HepG2 (cell line): ENCODE measurements at regions not wholly inside any gene's neighbourhood (a gene's known extent, or its start where the extent isn't known, plus 50 kb on each side); places are given as distances from the start of the nearest gene placed in this dataset.
A peak's percentile ranks its signal among the peaks of the same experiment; 100 is the strongest.

ENCODE experiments used
- ATAC-seq: fragments of 200-7000 bp; cut with Tn5 transposase; 3 replicates; pipeline ENCODE4 v1.9.1; 2020; ENCODE audit warnings: mild to moderate bottlenecking, moderate library complexity
- BruUV-seq: library from RNA; stranded (reverse); fragments of 400-500 nt; replicated peaks from 2 replicates; lab custom pipeline; 2021; lab: Mats Ljungman, UMichigan
- CTCF ChIA-PET: fragments of 300-600 bp; formaldehyde crosslinking; extraction: SDS; loops from one replicate; lab custom pipeline; 2021; ENCODE audit warnings: low total read pairs, inconsistent platforms, low intra/inter-chr PET ratio; lab: Yijun Ruan, JAX
- POLR2A ChIA-PET: fragments of 350-600 bp; sonication (Branson Sonifier 250); formaldehyde crosslinking; loops from one replicate; lab custom pipeline; 2020; ENCODE audit warnings: antibody characterized with exemption, inconsistent platforms; lab: Yijun Ruan, JAX
- DNase-seq: peaks from one replicate; pipeline ENCODE4 v3.0.0-alpha.2; 2015; ENCODE audit warnings: low spot score
- FAIRE-seq: peaks from 3 replicates; lab custom pipeline; 2011; peaks lifted over from hg19 to GRCh38; lab: Jason Lieb, UNC
- H2AFZ ChIP-seq: one replicate; pipeline ENCODE4 v1.6.1; 2011; ENCODE audit warnings: low read length, inconsistent platforms
- H3K27ac ChIP-seq: fragments of 300-600 bp; 3 replicates; pipeline ENCODE4 v1.8.0; 2011; ENCODE audit warnings: mixed run types, mild to moderate bottlenecking, mixed read lengths, low read length, inconsistent platforms; ENCODE audit not compliant: insufficient read depth; ENCODE audit errors: extremely low read length
- H3K27me3 ChIP-seq, 2 experiments: fragments of 200-600 bp in 1 of 2; 2 replicates in 1 of 2; 3 replicates in 1 of 2; pipeline versions ENCODE4 v1.6.0 to v1.8.0; 2011; ENCODE audit warnings: low read length in 2 of 2, mild to moderate bottlenecking in 2 of 2, moderate library complexity in 2 of 2, inconsistent platforms in 1 of 2; ENCODE audit not compliant: insufficient read depth in 2 of 2, control insufficient read depth in 1 of 2
- H3K36me3 ChIP-seq, 2 experiments: fragments of 200-600 bp in 1 of 2; replicated peaks in 1 of 2; 2 replicates in 1 of 2; 3 replicates in 1 of 2; pipeline versions ENCODE4 v1.5.1 to v1.8.0; 2011; ENCODE audit warnings: low read length in 2 of 2, inconsistent platforms in 1 of 2; ENCODE audit not compliant: insufficient read depth in 2 of 2, control insufficient read depth in 1 of 2
- H3K4me1 ChIP-seq: 2 replicates; pipeline ENCODE4 v1.5.1; 2012; ENCODE audit warnings: low read length, inconsistent platforms; ENCODE audit not compliant: insufficient read depth
- H3K4me2 ChIP-seq: 2 replicates; pipeline ENCODE4 v1.6.0; 2011; ENCODE audit warnings: low read depth, low read length, inconsistent platforms
- H3K4me3 ChIP-seq, 3 experiments: fragments of 200-600 bp in 1 of 3; sonication (generic), shearing (Covaris generic) in 1 of 3; replicated peaks in 1 of 3; 2 replicates each; pipeline ENCODE4 v1.5.1; 2011 to 2016; ENCODE audit warnings: low read length in 3 of 3, inconsistent platforms in 2 of 3, low read depth in 2 of 3, mild to moderate bottlenecking in 2 of 3, control low read depth in 1 of 3, mixed read lengths in 1 of 3; ENCODE audit not compliant: insufficient read depth in 1 of 3
- H3K79me2 ChIP-seq: one replicate; pipeline ENCODE4 v1.6.1; 2011; ENCODE audit warnings: low read length, inconsistent platforms; ENCODE audit not compliant: insufficient read depth
- H3K9ac ChIP-seq: 2 replicates; pipeline ENCODE4 v1.6.0; 2011; ENCODE audit warnings: mild to moderate bottlenecking, low read depth, low read length, inconsistent platforms; ENCODE audit not compliant: insufficient read depth
- H3K9me3 ChIP-seq: 2 replicates; pipeline ENCODE4 v1.5.1; 2012; ENCODE audit warnings: mild to moderate bottlenecking, low read length
- H4K20me1 ChIP-seq: 2 replicates; pipeline ENCODE4 v1.6.0; 2011; ENCODE audit warnings: inconsistent platforms, mild to moderate bottlenecking, low read length, moderate library complexity; ENCODE audit not compliant: insufficient read depth
- ATRX ChIP-seq: sonication (generic); formaldehyde crosslinking; IDR thresholded peaks from 2 replicates; pipeline ENCODE4 v1.4.0; 2020; ENCODE audit warnings: missing genetic modification reagents, borderline replicate concordance
- BCL6 ChIP-seq: IDR thresholded peaks from 2 replicates; pipeline ENCODE4 v1.6.1; 2016; ENCODE audit warnings: missing genetic modification reagents, missing compliant biosample characterization
- CEBPB ChIP-seq: IDR thresholded peaks from 2 replicates; pipeline ENCODE4 v1.6.1; 2011; ENCODE audit warnings: low read depth, low read length, improper control_type of control experiment, borderline replicate concordance
- CEBPG ChIP-seq: IDR thresholded peaks from 2 replicates; pipeline ENCODE4 v1.6.1; 2016
- HMG20B ChIP-seq: conservative IDR thresholded peaks from 2 replicates; pipeline ENCODE4 v1.6.1; 2016; ENCODE audit warnings: missing genetic modification reagents, missing compliant biosample characterization
- YY1 ChIP-seq: IDR thresholded peaks from 2 replicates; pipeline ENCODE4 v1.6.1; 2011; ENCODE audit warnings: low read length, low read depth, moderate library complexity, mild to moderate bottlenecking; ENCODE audit not compliant: insufficient read depth, insufficient replicate concordance
- ZFP90 ChIP-seq: sonication (generic); formaldehyde crosslinking; IDR thresholded peaks from 2 replicates; pipeline ENCODE4 v1.8.0; 2022; ENCODE audit warnings: missing genetic modification reagents, mild to moderate bottlenecking, inconsistent platforms, borderline replicate concordance
- ZKSCAN8 ChIP-seq: IDR thresholded peaks from 2 replicates; pipeline ENCODE4 v1.6.1; 2016; ENCODE audit warnings: borderline replicate concordance, missing genetic modification reagents, missing compliant biosample characterization
- ZNF17 ChIP-seq: sonication (generic); formaldehyde crosslinking; IDR thresholded peaks from 2 replicates; pipeline ENCODE4 v1.5.0; 2020; ENCODE audit warnings: mild to moderate bottlenecking, missing genetic modification reagents
- ZNF614 ChIP-seq: IDR thresholded peaks from 2 replicates; pipeline ENCODE4 v1.6.1; 2018; ENCODE audit warnings: missing biosample characterization, missing genetic modification reagents, inconsistent platforms, borderline replicate concordance
- WGBS: methylation state at CpG from one replicate; pipeline ENCODE4 v1.1.6; 2017; ENCODE audit warnings: low lambda C conversion rate; 5-methylcytosine and 5-hydroxymethylcytosine counted together
- in situ Hi-C: cut with HindIII; loops from 2 replicates; pipeline ENCODE4 v1.10.0; 2017; ENCODE audit warnings: low pct_unique_long_range_greater_than_20kb; ENCODE audit not compliant: extremely low pct_ligation_motif_present
- intact Hi-C: fragments of 100-400 bp; cut with micrococcal nuclease; formaldehyde crosslinking; loops from one replicate; pipeline ENCODE4 v1.10.0; 2022; ENCODE audit not compliant: unreplicated experiment
- TF ChIP-seq, protein P1 (sequence below): sonication (generic); formaldehyde crosslinking; IDR thresholded peaks from 2 replicates; pipeline ENCODE4 v1.4.0; 2020; ENCODE audit warnings: missing genetic modification reagents
- TF ChIP-seq, protein P2 (sequence below), 2 experiments: fragments of 450-650 bp in 1 of 2; sonication (generic) in 1 of 2; formaldehyde crosslinking; IDR thresholded peaks; 2 replicates each; pipeline versions ENCODE4 v1.5.0 to v1.8.0; 2020 to 2022; ENCODE audit warnings: mild to moderate bottlenecking in 1 of 2, missing genetic modification reagents in 1 of 2
- TF ChIP-seq, protein P3 (sequence below): sonication (generic); formaldehyde crosslinking; IDR thresholded peaks from 2 replicates; pipeline ENCODE4 v1.8.1; 2023; ENCODE audit warnings: mild to moderate bottlenecking, moderate library complexity, missing genetic modification reagents

DNA sequence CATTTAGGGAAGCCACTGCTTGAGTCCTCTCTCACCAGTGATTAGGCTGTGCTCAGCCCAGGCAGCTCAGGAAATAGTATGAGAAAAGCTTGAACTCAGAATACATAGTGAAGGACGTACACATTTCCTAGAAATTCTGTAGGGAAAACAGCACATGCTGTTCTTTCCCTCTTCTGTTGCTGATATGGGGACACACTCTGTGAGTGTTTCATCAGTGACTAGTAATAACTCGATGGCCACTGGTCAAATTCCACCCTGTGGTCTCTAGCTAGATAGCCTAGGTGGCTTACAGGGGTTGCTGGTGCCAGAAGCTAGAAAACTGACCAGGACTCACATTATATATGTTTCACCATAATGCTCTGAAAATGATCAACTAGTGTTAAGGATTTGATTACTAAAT is 259.8 kb upstream of the SOX4 start:
- H4K20me1 ChIP-seq, result no peaks in the 10 kb centered on the region
- POLR2A ChIA-PET, result interaction anchor here (1.5 kb wide), 1 partner anchor 255 kb away, joined by 6 read pairs; no protein-coding TSS in a partner anchor
- TF ChIP-seq ZNF614 (CRISPR knock-in tag) (no peak), BCL6 (CRISPR knock-in tag) (peak; percentile 58; the same call in 1 of the 2 replicates), ZFP90 (CRISPR knock-in tag) (no peak), ATRX (no peak), CEBPB (peak; percentile 44; the same call in 1 of the 2 replicates), HMG20B (no peak), YY1 (no peak), ZKSCAN8 (CRISPR knock-in tag) (no peak), CEBPG (0 out of 2 replicates have a peak, but pooled peaks have one; percentile 23), ZNF17 (no peak)
- TF ChIP-seq, protein P1, sequence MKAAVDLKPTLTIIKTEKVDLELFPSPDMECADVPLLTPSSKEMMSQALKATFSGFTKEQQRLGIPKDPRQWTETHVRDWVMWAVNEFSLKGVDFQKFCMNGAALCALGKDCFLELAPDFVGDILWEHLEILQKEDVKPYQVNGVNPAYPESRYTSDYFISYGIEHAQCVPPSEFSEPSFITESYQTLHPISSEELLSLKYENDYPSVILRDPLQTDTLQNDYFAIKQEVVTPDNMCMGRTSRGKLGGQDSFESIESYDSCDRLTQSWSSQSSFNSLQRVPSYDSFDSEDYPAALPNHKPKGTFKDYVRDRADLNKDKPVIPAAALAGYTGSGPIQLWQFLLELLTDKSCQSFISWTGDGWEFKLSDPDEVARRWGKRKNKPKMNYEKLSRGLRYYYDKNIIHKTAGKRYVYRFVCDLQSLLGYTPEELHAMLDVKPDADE (CRISPR knock-in tag), result no peak
- TF ChIP-seq, protein P2, sequence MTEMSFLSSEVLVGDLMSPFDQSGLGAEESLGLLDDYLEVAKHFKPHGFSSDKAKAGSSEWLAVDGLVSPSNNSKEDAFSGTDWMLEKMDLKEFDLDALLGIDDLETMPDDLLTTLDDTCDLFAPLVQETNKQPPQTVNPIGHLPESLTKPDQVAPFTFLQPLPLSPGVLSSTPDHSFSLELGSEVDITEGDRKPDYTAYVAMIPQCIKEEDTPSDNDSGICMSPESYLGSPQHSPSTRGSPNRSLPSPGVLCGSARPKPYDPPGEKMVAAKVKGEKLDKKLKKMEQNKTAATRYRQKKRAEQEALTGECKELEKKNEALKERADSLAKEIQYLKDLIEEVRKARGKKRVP (CRISPR knock-in tag; IDR thresholded peaks at IDR 0.05), result peak in 1 of 2 experiments; percentile 85; a peak in 2 of 4 replicates
- TF ChIP-seq, protein P3, sequence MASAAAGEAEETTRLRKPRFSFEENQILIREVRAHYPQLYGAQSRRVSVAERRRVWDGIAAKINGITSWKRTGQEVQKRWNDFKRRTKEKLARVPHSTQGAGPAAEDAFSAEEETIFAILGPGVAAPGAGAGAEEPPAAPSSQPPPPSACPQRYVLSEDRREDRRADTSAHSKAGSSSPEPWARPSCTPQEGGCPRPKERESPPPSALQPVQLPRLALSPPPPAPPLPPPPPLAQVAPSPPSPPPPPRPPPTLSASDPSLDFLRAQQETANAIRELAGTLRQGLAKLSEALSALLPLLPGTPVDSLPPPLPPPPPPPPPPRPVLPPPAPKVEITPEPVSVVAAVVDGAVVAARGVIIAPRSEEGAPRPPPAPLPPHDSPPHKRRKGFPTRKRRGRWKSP (CRISPR knock-in tag), result peak; percentile 27; the same call in 1 of the 2 replicates
- no peak overlapping the region for H3K9ac ChIP-seq
- CTCF ChIA-PET, result no interaction called here
- no peak overlapping the region for H3K4me2 ChIP-seq
- DNase-seq (no peak), ATAC-seq (peak; percentile 73), FAIRE-seq (no peak)
- no peaks in the 10 kb centered on the region for H3K9me3 ChIP-seq
- H3K36me3 ChIP-seq, result no peaks in the 10 kb centered on the region
- intact Hi-C loops (loop anchor here (2.0 kb wide), 1 partner anchor 255 kb away; no protein-coding TSS in a partner anchor), in situ Hi-C loops (no loop called here)
- H3K79me2 ChIP-seq, result no peaks in the 10 kb centered on the region
- WGBS, result 7% methylated on average over 2 of the region's 2 CpGs
- H3K27ac ChIP-seq, result no peak overlapping the region
- H3K4me3 ChIP-seq, result no peak overlapping the region
- peaks cover 9% of the 10 kb centered on the region; the same call in 1 of the 2 replicates for H3K4me1 ChIP-seq
- peaks cover 0 to 2% of the 10 kb centered on the region in 2 experiments; a peak in 2 of 5 replicates for H3K27me3 ChIP-seq
- no peak overlapping the region for H2AFZ ChIP-seq
- BruUV-seq, result no TSS peak
